K562 (cell line): ENCODE measurements at regions not wholly inside any gene's neighbourhood (a gene's known extent, or its start where the extent isn't known, plus 50 kb on each side); places are given as distances from the start of the nearest gene placed in this dataset.

Source experiments
- ATAC-seq: fragments of 200-7000 bp; cut with Tn5 transposase; 3 replicates; pipeline ENCODE4 v1.9.1; 2020; ENCODE audit warnings: moderate library complexity
- BruUV-seq: library from RNA; stranded (reverse); fragments of 400-500 nt; replicated peaks from 2 replicates; lab custom pipeline; 2021; lab: Mats Ljungman, UMichigan
- CTCF ChIA-PET: fragments of 300-600 bp; formaldehyde crosslinking; extraction: SDS; loops from one replicate; lab custom pipeline; 2021; ENCODE audit warnings: low intra/inter-chr PET ratio; lab: Yijun Ruan, JAX
- POLR2A ChIA-PET: fragments of 300-600, 350-650 bp; sonication (Branson Sonifier 250); formaldehyde crosslinking; extraction: SDS; loops from one replicate; lab custom pipeline; 2021; ENCODE audit warnings: antibody characterized with exemption, inconsistent platforms; lab: Yijun Ruan, JAX
- DNase-seq, 4 experiments: peaks; one replicate each; pipeline versions ENCODE4 v3.0.0 to v3.0.0-alpha.2; 2011 to 2018; ENCODE audit warnings: low spot score in 3 of 4, mixed read lengths in 3 of 4; ENCODE audit errors: extremely low read depth in 1 of 4
- FAIRE-seq: peaks from 2 replicates; lab custom pipeline; 2011; peaks lifted over from hg19 to GRCh38; lab: Jason Lieb, UNC
- H2AFZ ChIP-seq: 2 replicates; pipeline ENCODE4 v1.6.0; 2011; ENCODE audit warnings: low read depth, low read length, control low read depth, inconsistent platforms
- H3K27ac ChIP-seq: fragments of 200-600 bp; 3 replicates; pipeline ENCODE4 v1.8.0; 2011; ENCODE audit warnings: low read depth, mild to moderate bottlenecking, control low read depth, inconsistent platforms, low read length, moderate library complexity, mixed read lengths; ENCODE audit errors: extremely low read depth
- H3K27me3 ChIP-seq, 2 experiments: fragments of 300-600 bp in 1 of 2; 2 replicates in 1 of 2; 3 replicates in 1 of 2; pipeline versions ENCODE4 v1.6.0 to v1.8.0; 2011; ENCODE audit warnings: inconsistent platforms in 2 of 2, low read length in 2 of 2, mild to moderate bottlenecking in 1 of 2, mixed read lengths in 1 of 2, moderate library complexity in 1 of 2; ENCODE audit not compliant: control insufficient read depth in 2 of 2, insufficient read depth in 2 of 2
- H3K36me3 ChIP-seq: fragments of 300-600 bp; 3 replicates; pipeline ENCODE4 v1.8.0; 2011; ENCODE audit warnings: mild to moderate bottlenecking, low read length, inconsistent platforms; ENCODE audit not compliant: control insufficient read depth, insufficient read depth
- H3K4me1 ChIP-seq, 2 experiments: fragments of 200-600 bp in 1 of 2; replicated peaks in 1 of 2; 2 replicates in 1 of 2; 3 replicates in 1 of 2; pipeline versions ENCODE4 v1.5.1 to v1.8.0; 2011; ENCODE audit warnings: inconsistent platforms in 2 of 2, low read length in 2 of 2, mild to moderate bottlenecking in 1 of 2, mixed read lengths in 1 of 2, moderate library complexity in 1 of 2; ENCODE audit not compliant: control insufficient read depth in 2 of 2, insufficient read depth in 2 of 2
- H3K4me2 ChIP-seq: 2 replicates; pipeline ENCODE4 v1.6.1; 2011; ENCODE audit warnings: low read length, control low read depth, inconsistent platforms, mixed read lengths; ENCODE audit not compliant: insufficient read depth
- H3K4me3 ChIP-seq: fragments of 200-600 bp; sonication (generic), shearing (Covaris generic); 2 replicates; pipeline ENCODE4 v1.5.1; 2016; ENCODE audit warnings: control low read depth, inconsistent platforms
- H3K79me2 ChIP-seq: fragments of 200-600 bp; 3 replicates; pipeline ENCODE4 v1.8.0; 2011; ENCODE audit warnings: low read length, inconsistent platforms; ENCODE audit not compliant: control insufficient read depth, insufficient read depth
- H3K9ac ChIP-seq, 2 experiments: 2 replicates each; pipeline versions ENCODE4 v1.6.0 to v1.6.1; 2011; ENCODE audit warnings: low read depth in 2 of 2, low read length in 2 of 2, control low read depth in 1 of 2, inconsistent platforms in 1 of 2, mild to moderate bottlenecking in 1 of 2, mixed read lengths in 1 of 2; ENCODE audit not compliant: insufficient read depth in 1 of 2
- H3K9me1 ChIP-seq: one replicate; pipeline ENCODE4 v1.6.0; 2011; ENCODE audit warnings: inconsistent platforms, mild to moderate bottlenecking, low read length, moderate library complexity; ENCODE audit not compliant: control insufficient read depth, insufficient read depth
- H3K9me3 ChIP-seq: replicated peaks from 2 replicates; pipeline ENCODE4 v1.5.1; 2011; ENCODE audit warnings: low read depth, low read length, inconsistent platforms; ENCODE audit not compliant: control insufficient read depth, insufficient read depth
- H4K20me1 ChIP-seq: replicated peaks from 2 replicates; pipeline ENCODE4 v1.6.1; 2011; ENCODE audit warnings: low read length, inconsistent platforms, mixed read lengths; ENCODE audit not compliant: control insufficient read depth, insufficient read depth
- GATAD2A ChIP-seq: fragments of 450-650 bp; IDR thresholded peaks from 2 replicates; pipeline ENCODE4 v1.6.1; 2017
- HMG20A ChIP-seq: fragments of 450-650 bp; formaldehyde crosslinking; conservative IDR thresholded peaks from 2 replicates; pipeline ENCODE4 v1.4.0; 2020; ENCODE audit warnings: mild to moderate bottlenecking, mixed read lengths
- SLC30A9 ChIP-seq: fragments of 250-450 bp; sonication (Bioruptor Pico); IDR thresholded peaks from 2 replicates; pipeline ENCODE4 v1.8.0; 2022; ENCODE audit warnings: mild to moderate bottlenecking, moderate library complexity
- SMARCE1 ChIP-seq: fragments of 450-650 bp; IDR thresholded peaks from 2 replicates; pipeline ENCODE4 v1.7.1; 2016; ENCODE audit warnings: mild to moderate bottlenecking
- TARDBP ChIP-seq: fragments of 450-650 bp; IDR thresholded peaks from 2 replicates; pipeline ENCODE4 v1.6.1; 2016
- TEAD1 ChIP-seq, 2 experiments: fragments of 450-650 bp in 1 of 2; sonication (generic) in 1 of 2; formaldehyde crosslinking; IDR thresholded peaks; 2 replicates each; pipeline versions ENCODE4 v1.4.0 to v1.8.0; 2020 to 2022; ENCODE audit warnings: mild to moderate bottlenecking in 2 of 2, missing genetic modification reagents in 1 of 2
- ZBED1 ChIP-seq: IDR thresholded peaks from 2 replicates; pipeline ENCODE4 v1.6.1; 2014
- ZNF174 ChIP-seq: fragments of 250-450 bp; sonication (Bioruptor Pico); IDR thresholded peaks from 2 replicates; pipeline ENCODE4 v1.4.0; 2020; ENCODE audit warnings: mild to moderate bottlenecking
- WGBS: fragments of 100-300 bp; shearing (Covaris generic); methylation state at CpG from one replicate; pipeline ENCODE4 v1.1.6; 2016; ENCODE audit warnings: low coverage, mixed read lengths; ENCODE audit not compliant: insufficient coverage; ENCODE audit errors: missing lambda C conversion rate; 5-methylcytosine and 5-hydroxymethylcytosine counted together
- in situ Hi-C: fragments of 300-500 bp; cut with MboI; formaldehyde crosslinking; loops from 4 replicates; pipeline ENCODE4 v1.15.0; 2018; ENCODE audit warnings: inconsistent platforms, mixed read lengths
- intact Hi-C: fragments of 100-400 bp; cut with micrococcal nuclease; formaldehyde crosslinking; loops from 2 replicates; pipeline ENCODE4 v1.14.2; 2022
- TF ChIP-seq, protein P1 (sequence below): fragments of 450-650 bp; IDR thresholded peaks from 2 replicates; pipeline ENCODE4 v1.6.1; 2016; ENCODE audit warnings: mild to moderate bottlenecking, moderate library complexity

DNA sequence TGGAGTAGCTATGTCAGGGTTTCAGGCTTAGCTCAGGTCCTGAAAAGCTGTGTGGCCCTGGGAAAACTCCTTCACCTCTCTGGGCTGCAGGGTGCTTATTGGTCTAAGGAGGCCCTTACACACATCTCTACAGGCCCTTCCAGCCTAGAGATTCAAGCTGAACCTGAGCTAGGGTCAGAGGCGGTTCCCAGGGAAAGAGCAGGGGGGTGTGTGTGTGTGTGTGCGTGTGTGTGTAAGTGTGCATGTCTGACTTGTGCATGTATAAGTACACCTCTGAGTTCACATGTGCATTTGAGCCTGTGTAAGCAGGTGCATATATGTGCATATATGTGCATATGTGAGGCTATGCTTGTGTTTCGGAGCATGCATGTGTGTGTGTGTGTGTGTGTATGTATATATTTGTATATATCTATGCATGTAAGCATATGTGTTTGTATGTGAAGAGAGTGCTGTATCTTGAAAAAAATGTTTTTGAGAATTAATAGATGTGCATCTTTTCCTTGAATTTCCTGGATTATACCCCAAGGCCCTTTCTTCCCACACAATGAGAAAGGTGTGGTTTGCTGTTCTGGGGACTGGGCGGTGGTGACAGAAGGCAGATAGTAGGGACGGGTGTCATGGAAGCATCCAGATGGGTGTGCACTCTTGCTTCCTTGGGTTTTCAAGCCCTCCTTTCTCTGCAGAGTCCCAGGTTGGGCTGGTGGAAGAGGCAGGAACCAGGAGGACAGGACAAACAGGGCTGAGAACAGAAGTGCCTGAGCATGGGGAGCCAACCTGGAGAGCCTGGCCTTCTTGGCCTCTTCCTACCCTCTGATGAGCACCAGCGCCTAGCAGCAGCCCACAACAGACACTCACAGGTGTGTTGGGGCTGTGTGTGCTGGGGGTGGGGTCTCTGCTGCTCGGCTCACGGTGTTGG is 150.3 kb upstream of the TSHZ3 start:
- POLR2A ChIA-PET, result no interaction called here
- H3K4me2 ChIP-seq, result no peak overlapping the region
- no TSS peak for BruUV-seq

More for the DNA sequence above, 150.3 kb upstream of the TSHZ3 start:
- intact Hi-C loops, result no loop called here
- ATAC-seq, result no peak
- 0% methylated on average over 8 of the region's 8 CpGs for WGBS
- Histone ChIP-seq H3K9me3 (no peaks in the 10 kb centered on the region), H2AFZ (no peak overlapping the region), H4K20me1 (no peaks in the 10 kb centered on the region), H3K9ac (no peak overlapping the region), H3K4me3 (no peak overlapping the region), H3K36me3 (no peaks in the 10 kb centered on the region), H3K79me2 (no peaks in the 10 kb centered on the region), H3K27me3 (no peaks in the 10 kb centered on the region; a peak in 1 of 5 replicates), H3K9me1 (no peaks in the 10 kb centered on the region), H3K4me1 (no peaks in the 10 kb centered on the region), H3K27ac (no peak overlapping the region)
- DNase-seq, result no peak
- in situ Hi-C loops, result no loop called here
- CTCF ChIA-PET, result no interaction called here
- TF ChIP-seq TARDBP, result no peak
- TF ChIP-seq GATAD2A, result no peak
- TF ChIP-seq SLC30A9, result no peak
- no peak for TF ChIP-seq TEAD1 (CRISPR knock-in tag; IDR thresholded peaks at IDR 0.05)
- TF ChIP-seq HMG20A (CRISPR knock-in tag), result no peak
- TF ChIP-seq, protein P1, sequence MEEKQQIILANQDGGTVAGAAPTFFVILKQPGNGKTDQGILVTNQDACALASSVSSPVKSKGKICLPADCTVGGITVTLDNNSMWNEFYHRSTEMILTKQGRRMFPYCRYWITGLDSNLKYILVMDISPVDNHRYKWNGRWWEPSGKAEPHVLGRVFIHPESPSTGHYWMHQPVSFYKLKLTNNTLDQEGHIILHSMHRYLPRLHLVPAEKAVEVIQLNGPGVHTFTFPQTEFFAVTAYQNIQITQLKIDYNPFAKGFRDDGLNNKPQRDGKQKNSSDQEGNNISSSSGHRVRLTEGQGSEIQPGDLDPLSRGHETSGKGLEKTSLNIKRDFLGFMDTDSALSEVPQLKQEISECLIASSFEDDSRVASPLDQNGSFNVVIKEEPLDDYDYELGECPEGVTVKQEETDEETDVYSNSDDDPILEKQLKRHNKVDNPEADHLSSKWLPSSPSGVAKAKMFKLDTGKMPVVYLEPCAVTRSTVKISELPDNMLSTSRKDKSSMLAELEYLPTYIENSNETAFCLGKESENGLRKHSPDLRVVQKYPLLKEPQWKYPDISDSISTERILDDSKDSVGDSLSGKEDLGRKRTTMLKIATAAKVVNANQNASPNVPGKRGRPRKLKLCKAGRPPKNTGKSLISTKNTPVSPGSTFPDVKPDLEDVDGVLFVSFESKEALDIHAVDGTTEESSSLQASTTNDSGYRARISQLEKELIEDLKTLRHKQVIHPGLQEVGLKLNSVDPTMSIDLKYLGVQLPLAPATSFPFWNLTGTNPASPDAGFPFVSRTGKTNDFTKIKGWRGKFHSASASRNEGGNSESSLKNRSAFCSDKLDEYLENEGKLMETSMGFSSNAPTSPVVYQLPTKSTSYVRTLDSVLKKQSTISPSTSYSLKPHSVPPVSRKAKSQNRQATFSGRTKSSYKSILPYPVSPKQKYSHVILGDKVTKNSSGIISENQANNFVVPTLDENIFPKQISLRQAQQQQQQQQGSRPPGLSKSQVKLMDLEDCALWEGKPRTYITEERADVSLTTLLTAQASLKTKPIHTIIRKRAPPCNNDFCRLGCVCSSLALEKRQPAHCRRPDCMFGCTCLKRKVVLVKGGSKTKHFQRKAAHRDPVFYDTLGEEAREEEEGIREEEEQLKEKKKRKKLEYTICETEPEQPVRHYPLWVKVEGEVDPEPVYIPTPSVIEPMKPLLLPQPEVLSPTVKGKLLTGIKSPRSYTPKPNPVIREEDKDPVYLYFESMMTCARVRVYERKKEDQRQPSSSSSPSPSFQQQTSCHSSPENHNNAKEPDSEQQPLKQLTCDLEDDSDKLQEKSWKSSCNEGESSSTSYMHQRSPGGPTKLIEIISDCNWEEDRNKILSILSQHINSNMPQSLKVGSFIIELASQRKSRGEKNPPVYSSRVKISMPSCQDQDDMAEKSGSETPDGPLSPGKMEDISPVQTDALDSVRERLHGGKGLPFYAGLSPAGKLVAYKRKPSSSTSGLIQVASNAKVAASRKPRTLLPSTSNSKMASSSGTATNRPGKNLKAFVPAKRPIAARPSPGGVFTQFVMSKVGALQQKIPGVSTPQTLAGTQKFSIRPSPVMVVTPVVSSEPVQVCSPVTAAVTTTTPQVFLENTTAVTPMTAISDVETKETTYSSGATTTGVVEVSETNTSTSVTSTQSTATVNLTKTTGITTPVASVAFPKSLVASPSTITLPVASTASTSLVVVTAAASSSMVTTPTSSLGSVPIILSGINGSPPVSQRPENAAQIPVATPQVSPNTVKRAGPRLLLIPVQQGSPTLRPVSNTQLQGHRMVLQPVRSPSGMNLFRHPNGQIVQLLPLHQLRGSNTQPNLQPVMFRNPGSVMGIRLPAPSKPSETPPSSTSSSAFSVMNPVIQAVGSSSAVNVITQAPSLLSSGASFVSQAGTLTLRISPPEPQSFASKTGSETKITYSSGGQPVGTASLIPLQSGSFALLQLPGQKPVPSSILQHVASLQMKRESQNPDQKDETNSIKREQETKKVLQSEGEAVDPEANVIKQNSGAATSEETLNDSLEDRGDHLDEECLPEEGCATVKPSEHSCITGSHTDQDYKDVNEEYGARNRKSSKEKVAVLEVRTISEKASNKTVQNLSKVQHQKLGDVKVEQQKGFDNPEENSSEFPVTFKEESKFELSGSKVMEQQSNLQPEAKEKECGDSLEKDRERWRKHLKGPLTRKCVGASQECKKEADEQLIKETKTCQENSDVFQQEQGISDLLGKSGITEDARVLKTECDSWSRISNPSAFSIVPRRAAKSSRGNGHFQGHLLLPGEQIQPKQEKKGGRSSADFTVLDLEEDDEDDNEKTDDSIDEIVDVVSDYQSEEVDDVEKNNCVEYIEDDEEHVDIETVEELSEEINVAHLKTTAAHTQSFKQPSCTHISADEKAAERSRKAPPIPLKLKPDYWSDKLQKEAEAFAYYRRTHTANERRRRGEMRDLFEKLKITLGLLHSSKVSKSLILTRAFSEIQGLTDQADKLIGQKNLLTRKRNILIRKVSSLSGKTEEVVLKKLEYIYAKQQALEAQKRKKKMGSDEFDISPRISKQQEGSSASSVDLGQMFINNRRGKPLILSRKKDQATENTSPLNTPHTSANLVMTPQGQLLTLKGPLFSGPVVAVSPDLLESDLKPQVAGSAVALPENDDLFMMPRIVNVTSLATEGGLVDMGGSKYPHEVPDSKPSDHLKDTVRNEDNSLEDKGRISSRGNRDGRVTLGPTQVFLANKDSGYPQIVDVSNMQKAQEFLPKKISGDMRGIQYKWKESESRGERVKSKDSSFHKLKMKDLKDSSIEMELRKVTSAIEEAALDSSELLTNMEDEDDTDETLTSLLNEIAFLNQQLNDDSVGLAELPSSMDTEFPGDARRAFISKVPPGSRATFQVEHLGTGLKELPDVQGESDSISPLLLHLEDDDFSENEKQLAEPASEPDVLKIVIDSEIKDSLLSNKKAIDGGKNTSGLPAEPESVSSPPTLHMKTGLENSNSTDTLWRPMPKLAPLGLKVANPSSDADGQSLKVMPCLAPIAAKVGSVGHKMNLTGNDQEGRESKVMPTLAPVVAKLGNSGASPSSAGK, result no peak
- no peak for TF ChIP-seq ZBED1
- no peak for TF ChIP-seq SMARCE1
- TF ChIP-seq ZNF174 (CRISPR knock-in tag), result no peak
- no peak for FAIRE-seq
